Ascending aorta (tissue), 2 donors: ENCODE measurements at regions not wholly inside any gene's neighbourhood (a gene's known extent, or its start where the extent isn't known, plus 50 kb on each side); places are given as distances from the start of the nearest gene placed in this dataset.

ENCODE experiments used
- DNase-seq, 2 donors: peaks; one replicate each; pipeline ENCODE4 v3.0.0-alpha.2; 2019; ENCODE audit warnings: low spot score in 2 of 2
- H3K27ac ChIP-seq, 2 donors: fragments of 200-600 bp; sonication (generic); one replicate each; pipeline ENCODE4 v1.5.1; 2016 to 2017; ENCODE audit warnings: mild to moderate bottlenecking in 1 of 2
- H3K27me3 ChIP-seq: fragments of 200-600 bp; sonication (generic); one replicate; pipeline ENCODE4 v1.5.1; 2017
- H3K36me3 ChIP-seq, 2 donors: fragments of 200-600 bp; sonication (generic); one replicate each; pipeline ENCODE4 v1.5.1; 2016
- H3K4me1 ChIP-seq, 2 donors: fragments of 200-600 bp; sonication (generic); one replicate each; pipeline ENCODE4 v1.5.1; 2016 to 2017; ENCODE audit warnings: mild to moderate bottlenecking in 1 of 2
- H3K4me3 ChIP-seq, 2 donors: fragments of 200-600 bp; sonication (generic); one replicate each; pipeline ENCODE4 v1.5.1; 2016 to 2017; ENCODE audit warnings: mild to moderate bottlenecking in 1 of 2
- H3K9me3 ChIP-seq, 2 donors: fragments of 200-600 bp; sonication (generic); one replicate each; pipeline ENCODE4 v1.5.1; 2016
- CTCF ChIP-seq, 3 experiments: fragments of 200-600 bp in 2 of 3; fragments of 450-650 bp in 1 of 3; sonication (generic) in 2 of 3; IDR thresholded peaks; one replicate each; pipeline ENCODE4 v1.5.1; 2016 to 2019; ENCODE audit warnings: antibody characterized with exemption in 3 of 3, mild to moderate bottlenecking in 1 of 3, moderate library complexity in 1 of 3
- intact Hi-C: fragments of 100-400 bp; cut with DNase I; formaldehyde crosslinking; loops from one replicate; pipeline ENCODE4 v1.15.1; 2023

DNA sequence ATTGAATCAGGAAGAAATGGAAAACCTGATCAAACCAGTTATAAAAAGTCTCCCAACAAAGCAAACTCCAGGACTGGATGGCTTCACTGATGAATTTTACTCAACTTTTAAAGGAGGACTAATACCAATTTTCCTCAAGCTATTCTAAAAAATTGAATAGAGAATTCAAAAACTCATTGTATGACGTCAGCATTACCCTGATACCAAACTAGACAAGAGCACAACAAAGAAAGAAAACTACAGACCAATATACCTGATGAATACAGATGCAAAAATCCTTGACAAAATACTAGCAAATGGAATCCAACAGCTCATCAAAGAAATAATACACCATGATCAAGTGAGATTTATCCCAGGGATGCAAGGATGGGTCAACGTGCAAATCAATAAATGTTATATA, 172.9 kb downstream of the FNDC1 start:
- H3K9me3 ChIP-seq, result peaks cover 0 to 12% of the 10 kb centered on the region in 2 donors
- no peak overlapping the region for H3K4me3 ChIP-seq
- no peaks in the 10 kb centered on the region for H3K4me1 ChIP-seq
- no peak for TF ChIP-seq CTCF (IDR thresholded peaks at IDR 0.05)
- no peak overlapping the region for H3K27ac ChIP-seq
- H3K27me3 ChIP-seq, result no peaks in the 10 kb centered on the region
- DNase-seq, result no peak
- intact Hi-C loops, result no loop called here
- H3K36me3 ChIP-seq, result no peaks in the 10 kb centered on the region

DNA sequence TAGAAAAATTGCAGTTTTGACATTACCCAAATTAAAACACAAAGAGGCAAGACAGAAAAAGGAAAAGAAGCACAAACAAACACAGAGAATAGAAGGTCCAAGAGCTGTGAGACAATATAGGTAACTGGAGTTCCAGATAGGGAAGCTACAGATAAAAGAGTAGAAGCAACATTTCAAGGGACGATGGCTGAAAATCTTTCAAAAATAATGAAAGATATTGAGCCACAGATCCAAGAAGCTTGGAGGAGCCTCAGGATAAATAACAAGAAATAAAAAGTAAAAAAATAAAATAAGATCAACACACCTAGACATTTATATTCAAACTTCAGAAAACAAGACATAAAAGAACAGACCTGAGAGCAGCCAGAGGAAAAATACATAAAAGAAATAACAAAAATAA, 164.9 kb downstream of the FNDC1 start:
- no peak for DNase-seq
- Histone ChIP-seq H3K4me1 (no peaks in the 10 kb centered on the region), H3K36me3 (no peaks in the 10 kb centered on the region), H3K4me3 (no peak overlapping the region), H3K27me3 (no peaks in the 10 kb centered on the region), H3K27ac (no peak overlapping the region), H3K9me3 (peaks cover 0 to 25% of the 10 kb centered on the region in 2 donors)
- TF ChIP-seq CTCF (IDR thresholded peaks at IDR 0.05), result no peak
- intact Hi-C loops, result no loop called here

DNA sequence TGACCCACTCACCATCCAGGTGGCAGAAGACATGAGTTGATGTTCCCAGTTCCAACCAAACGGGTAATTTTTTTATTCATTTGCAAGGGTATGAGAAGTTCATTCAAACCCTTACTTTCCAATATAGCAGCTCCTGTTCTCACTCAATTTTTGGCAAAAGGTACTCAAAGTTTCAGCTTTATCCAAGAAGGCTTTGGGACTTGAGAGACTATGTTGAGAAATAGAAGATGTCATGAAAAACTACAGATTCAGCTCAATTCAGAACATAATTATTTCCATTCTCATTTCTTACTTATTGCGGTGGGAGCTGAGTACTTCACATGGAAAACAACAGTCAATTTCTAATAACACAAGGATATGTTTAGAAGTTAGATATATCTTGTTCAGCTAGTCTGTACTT, 162.3 kb downstream of the FNDC1 start:
- H3K27ac ChIP-seq, result no peak overlapping the region
- H3K4me1 ChIP-seq, result no peaks in the 10 kb centered on the region
- H3K4me3 ChIP-seq, result no peak overlapping the region
- no peaks in the 10 kb centered on the region for H3K27me3 ChIP-seq
- intact Hi-C loops, result no loop called here
- no peaks in the 10 kb centered on the region for H3K36me3 ChIP-seq
- no peak for DNase-seq
- peaks cover 0 to 18% of the 10 kb centered on the region in 2 donors for H3K9me3 ChIP-seq
- no peak for TF ChIP-seq CTCF (IDR thresholded peaks at IDR 0.05)

DNA sequence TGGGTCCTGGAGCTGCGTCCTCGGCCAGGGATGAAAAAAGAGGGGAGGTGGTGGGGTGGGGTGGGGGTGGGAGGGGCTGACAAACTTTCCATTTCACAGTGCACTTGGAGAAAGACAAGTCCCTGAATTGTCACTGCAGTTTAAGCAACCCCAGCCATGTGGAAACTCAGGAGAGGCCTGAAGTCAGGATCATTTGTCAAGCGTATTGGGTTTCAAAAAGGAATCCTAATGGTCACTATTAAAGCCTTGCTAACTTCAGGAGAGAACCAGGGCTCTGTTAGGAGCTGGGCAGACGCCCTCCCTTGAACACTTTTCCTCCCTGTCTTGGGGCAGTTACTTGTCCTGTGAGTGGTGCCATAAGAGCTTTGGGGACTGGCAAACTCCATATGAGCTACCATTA, 159.9 kb downstream of the FNDC1 start:
- no peak for TF ChIP-seq CTCF (IDR thresholded peaks at IDR 0.05)
- H3K4me3 ChIP-seq, result no peak overlapping the region
- H3K9me3 ChIP-seq, result peaks cover 0 to 10% of the 10 kb centered on the region in 2 donors
- no peak for DNase-seq
- H3K27ac ChIP-seq, result no peak overlapping the region
- no peaks in the 10 kb centered on the region for H3K27me3 ChIP-seq
- H3K4me1 ChIP-seq, result peaks cover 0 to 3% of the 10 kb centered on the region in 2 donors
- intact Hi-C loops, result no loop called here
- no peaks in the 10 kb centered on the region for H3K36me3 ChIP-seq

DNA sequence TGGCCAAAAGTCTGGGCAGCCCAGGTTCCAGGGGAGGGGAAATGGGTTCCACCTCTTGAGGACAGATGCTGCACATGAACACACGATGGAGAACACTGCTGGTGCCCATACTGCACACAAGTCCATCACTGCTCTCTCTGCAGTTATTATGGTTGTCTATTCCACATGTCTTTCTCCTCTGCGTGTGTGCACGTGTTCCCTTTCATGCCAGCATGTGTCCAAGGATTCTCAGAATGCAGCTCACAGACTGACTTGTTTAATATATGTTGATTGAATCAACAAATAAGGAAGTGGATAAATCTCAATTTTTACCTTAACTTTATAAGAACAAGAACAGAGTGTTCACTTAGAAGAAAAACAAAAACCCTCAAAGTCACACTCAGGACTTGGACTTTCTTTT, 158.9 kb downstream of the FNDC1 start:
- H3K9me3 ChIP-seq, result peaks cover 0 to under 1% of the 10 kb centered on the region in 2 donors
- no peak for TF ChIP-seq CTCF (IDR thresholded peaks at IDR 0.05)
- H3K4me3 ChIP-seq, result no peak overlapping the region
- no peak overlapping the region for H3K27ac ChIP-seq
- H3K4me1 ChIP-seq, result peaks cover 0 to 3% of the 10 kb centered on the region in 2 donors
- intact Hi-C loops, result no loop called here
- DNase-seq, result no peak
- no peaks in the 10 kb centered on the region for H3K27me3 ChIP-seq
- no peaks in the 10 kb centered on the region for H3K36me3 ChIP-seq

- Histone ChIP-seq H3K4me1 (peaks cover 0 to 3% of the 10 kb centered on the region in 2 donors), H3K27ac (no peak overlapping the region), H3K9me3 (no peaks in the 10 kb centered on the region), H3K36me3 (no peaks in the 10 kb centered on the region), H3K4me3 (no peak overlapping the region), H3K27me3 (no peaks in the 10 kb centered on the region)
- intact Hi-C loops, result no loop called here
- DNase-seq, result no peak
- no peak for TF ChIP-seq CTCF (IDR thresholded peaks at IDR 0.05)
Measured at GRCh38 chr6:159325476-159325875, 156.3 kb downstream of the FNDC1 start.
